HG02588 (cell line): ENCODE measurements at regions not wholly inside any gene's neighbourhood (a gene's known extent, or its start where the extent isn't known, plus 50 kb on each side); places are given as distances from the start of the nearest gene placed in this dataset.

Source experiments
- ATAC-seq: cut with Tn5 transposase; IDR thresholded peaks from one replicate; pipeline ENCODE4 v1.9.1; 2021; ENCODE audit warnings: mild to moderate bottlenecking, moderate library complexity; ENCODE audit not compliant: unreplicated experiment

DNA sequence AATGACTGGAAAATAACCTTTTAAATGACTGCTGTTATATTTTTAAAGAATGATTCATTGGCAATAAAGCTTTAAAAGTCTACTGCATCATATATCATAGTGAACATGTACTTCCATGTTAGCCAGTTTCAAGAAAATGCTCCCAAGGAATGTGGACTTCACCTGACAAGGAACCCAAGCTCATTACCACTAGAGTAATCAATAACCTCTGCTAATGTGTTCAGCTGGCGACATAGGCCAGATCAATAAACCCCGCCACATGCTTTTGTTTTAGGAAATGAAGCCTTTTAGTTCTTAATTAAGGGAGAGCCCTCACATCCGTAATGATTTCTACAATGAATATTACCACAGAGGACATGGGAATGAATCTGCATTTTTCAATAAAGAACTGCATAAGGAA is 1219.9 kb upstream of the CNTN5 start:
- no peak for ATAC-seq

DNA sequence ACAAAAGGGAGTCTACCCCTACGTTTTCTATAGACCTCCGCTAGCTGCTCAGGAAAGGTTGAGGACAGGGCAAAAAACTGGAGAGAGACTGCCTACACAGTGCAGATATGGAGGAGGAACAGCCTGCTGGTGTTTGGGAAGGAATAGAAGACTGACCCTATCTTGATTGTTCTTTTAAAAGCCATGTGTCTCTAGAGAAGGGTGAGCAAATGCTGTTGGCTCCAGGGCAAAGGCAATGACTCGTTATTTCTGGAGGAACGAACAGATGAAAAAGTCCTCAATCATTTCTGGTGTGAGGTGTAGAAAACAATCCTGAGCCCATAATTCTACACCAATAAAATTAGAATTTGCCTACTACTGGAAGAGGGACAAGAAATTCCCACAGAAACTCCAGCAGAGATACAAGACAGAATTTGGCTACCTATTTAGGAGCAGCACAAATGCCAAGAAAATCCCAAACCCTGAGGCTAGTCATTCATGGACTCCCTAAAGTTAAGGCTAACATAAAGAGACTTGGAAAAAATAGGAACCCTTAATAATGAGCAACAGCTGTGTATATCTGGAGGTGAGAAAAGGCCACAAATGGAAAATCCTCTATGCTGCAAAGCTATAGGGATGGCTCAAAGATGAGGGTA is 1206.3 kb upstream of the CNTN5 start:
- no peak for ATAC-seq

DNA sequence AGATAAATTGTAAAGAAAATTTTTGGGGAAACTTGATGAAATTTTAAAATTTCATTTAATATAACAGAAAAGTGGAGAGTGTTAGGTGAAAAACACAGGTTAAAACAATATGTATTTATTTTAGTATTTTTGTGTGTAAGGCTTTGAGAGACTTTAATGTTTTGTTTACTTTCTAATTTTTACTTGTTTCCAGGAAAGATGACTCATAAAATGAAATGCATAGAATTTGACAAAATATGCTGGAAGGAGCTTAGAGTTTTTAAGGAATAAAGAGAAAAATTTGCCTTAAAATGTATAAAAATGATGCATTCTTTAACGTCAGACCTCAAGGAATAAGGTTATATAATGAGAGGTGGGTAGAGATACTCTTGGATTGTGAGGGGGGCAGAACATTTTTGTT is 1205.1 kb upstream of the CNTN5 start:
- no peak for ATAC-seq

DNA sequence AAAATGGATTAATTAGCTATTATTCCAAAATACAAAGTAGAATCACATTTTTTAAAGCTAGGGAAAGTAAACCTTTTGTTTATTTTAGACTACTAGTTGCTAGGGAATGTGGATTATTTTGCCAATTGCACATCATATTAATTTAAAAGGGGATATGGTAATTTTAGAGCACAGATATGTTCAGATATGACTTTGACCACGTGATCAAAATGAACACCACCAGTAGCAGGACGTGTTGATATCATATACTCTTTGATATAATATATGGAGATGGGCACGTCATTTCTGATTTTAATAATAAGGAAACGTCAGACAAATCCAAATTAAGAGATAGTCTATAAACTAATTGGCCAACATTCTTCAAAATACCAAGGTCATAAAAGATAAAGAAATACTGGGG is 1188.3 kb upstream of the CNTN5 start:
- no peak for ATAC-seq

DNA sequence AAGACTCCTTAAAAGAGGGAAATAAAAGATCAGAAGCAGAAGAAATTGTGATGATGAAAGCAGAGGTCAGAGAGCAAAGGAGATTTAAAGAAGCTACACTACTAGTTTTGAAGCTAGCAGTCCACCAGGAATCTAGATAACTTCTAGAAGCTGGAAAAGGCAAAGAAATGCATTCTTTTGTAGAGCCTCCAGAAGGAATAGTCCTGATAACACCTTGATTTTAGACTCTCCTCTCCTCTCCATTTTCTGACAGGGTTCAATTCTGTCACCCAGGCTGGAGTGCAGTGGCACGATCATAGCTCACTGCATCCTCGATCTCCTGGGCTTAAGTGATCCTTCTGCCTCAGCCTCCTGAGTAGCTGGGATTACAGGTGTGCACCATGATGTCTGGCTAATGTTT is 1187.3 kb upstream of the CNTN5 start:
- no peak for ATAC-seq

DNA sequence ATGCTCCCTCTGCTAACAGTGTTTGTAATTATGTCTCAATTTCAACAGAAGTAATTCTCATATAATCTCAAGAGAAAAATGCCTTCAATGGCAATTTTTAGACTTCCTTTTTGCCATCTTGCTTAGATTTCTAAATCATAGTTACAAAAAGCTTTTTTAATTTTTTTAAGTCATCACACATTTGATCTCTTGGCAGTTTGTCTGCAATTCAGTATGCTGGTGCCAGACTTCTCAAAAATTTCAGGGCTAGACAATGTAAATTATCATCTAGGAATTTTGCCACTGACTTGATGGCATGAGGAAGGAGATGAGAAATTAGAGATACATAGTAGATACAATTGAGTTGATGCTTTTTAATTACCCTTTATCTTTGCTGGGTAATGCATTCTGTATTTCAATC is 1176.7 kb upstream of the CNTN5 start:
- ATAC-seq, result no peak

DNA sequence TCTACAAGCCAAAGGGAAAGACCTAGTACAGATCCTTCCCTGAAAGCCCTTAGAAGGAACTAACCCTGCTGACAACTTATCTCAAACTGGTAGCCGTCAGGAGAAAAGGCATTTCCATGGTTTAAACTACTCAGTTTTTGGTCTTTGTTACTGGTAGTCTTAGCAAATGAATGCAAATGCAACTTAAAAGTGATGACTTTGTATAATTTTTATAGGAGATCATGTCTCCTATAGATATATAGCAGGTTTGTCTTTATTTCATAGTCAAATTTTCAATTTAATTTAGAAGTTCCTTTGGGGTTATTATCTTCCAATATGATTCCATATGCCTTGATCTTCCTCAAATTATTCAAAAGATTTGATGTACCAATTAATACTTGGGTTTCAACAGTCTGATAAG is 1173.0 kb upstream of the CNTN5 start:
- no peak for ATAC-seq

DNA sequence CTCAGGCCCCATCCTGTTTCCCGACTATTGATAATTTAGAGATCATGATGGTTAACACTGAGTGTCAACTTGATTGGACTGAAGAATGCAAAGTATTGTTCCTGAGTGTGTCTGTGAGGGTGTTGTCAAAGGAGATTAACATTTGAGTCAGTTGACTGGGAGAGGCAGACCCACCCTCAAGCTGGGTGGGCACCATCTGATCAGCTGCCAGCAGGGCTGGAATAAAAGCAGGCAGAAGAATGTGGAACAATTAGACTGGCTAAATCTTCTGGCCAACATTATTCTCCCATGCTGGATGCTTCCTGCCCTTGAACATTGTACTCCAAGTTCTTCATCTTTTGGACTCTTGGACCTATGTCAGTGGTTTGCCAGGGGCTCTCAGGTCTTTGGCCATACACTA is 1170.0 kb upstream of the CNTN5 start:
- no peak for ATAC-seq

DNA sequence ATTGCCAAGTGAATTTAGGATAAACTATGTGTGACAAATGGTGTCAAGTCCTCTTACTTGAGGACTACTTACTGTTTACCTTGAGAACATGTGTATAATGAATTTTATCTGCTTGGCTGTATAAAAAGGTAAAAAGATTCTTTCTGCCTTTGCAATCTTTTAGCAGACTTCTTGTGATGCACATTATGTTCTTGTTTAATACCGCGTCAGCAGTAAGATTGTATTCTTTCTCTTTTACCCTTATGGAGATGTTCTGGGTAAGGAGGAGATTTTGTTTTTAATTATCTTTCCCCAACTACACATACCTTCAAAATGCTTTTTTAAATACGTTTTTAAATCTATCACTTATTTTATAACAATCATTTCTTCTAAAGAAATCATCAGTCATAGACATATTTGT is 1166.4 kb upstream of the CNTN5 start:
- no peak for ATAC-seq

DNA sequence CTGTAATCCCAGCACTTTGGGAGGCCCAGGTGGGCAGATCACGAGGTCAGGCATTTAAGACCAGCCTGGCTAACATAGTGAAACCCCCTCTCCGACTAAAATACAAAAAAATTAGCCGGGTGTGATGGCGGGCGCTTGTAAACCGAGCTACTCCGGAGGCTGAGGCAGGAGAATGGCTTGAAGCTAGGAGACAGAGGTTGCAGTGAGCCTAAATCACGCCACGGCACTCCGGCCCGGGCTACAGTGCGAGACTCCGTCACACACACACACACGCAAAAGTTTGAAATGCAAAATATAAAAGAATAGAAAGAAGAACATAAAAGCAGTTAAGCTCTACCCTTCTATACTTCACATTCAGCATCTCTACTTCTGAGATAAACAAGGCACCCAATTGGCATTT is 1165.9 kb upstream of the CNTN5 start:
- ATAC-seq, result no peak

DNA sequence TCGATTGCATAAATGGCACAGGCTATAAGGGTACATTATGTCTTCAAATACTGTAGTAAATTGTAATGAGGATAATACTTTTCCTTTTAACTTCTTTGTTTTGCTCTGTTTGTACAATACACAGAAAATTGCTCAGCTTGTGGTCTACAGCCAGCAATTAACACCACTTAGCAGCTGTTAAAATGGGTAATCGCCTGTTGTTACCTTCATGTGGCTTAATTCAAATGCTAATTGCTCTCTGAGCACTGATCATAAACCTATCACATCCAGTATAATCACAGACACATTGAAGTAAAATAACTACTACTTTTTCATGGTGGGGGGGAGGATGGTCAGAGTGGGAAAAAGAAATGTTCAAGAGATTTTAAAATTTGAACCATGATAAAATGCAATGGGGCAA is 1164.1 kb upstream of the CNTN5 start:
- no peak for ATAC-seq

DNA sequence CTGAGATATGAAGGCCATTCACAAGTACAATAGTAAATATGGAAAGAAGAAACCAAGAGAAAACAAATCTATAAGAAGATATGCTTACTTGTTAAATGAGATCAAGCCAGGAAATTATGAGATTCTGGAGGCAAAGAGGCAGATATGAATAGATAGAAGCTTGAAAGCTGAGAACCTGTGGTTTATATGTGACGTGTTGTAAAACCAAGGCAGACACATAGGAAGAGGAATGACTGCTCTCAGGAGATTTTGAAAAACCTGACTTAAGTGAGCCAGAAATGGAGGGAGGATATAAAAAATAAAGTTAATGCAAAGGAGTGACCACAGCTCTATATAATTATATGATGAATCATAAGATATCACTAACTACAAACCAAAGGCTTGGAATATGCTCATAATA is 1160.5 kb upstream of the CNTN5 start:
- no peak for ATAC-seq

DNA sequence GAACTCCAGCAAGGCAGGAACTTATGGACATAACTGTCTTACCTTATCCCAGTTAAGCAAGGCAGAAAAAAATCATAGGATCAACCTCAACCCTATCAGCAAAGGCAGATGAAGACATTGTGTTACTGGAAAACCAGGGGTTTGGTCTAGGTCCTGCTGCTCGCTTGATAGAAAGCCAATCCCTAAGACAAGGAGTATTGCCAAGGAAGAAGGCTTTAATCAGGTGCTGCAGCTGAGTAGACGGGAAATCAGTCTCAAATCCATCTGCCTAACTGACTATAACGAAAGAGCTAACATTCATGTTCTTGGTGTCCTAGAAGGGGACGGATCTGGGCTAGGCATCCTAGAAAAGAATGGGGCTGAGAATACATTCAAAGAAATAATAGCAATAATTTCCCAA is 1158.7 kb upstream of the CNTN5 start:
- no peak for ATAC-seq

DNA sequence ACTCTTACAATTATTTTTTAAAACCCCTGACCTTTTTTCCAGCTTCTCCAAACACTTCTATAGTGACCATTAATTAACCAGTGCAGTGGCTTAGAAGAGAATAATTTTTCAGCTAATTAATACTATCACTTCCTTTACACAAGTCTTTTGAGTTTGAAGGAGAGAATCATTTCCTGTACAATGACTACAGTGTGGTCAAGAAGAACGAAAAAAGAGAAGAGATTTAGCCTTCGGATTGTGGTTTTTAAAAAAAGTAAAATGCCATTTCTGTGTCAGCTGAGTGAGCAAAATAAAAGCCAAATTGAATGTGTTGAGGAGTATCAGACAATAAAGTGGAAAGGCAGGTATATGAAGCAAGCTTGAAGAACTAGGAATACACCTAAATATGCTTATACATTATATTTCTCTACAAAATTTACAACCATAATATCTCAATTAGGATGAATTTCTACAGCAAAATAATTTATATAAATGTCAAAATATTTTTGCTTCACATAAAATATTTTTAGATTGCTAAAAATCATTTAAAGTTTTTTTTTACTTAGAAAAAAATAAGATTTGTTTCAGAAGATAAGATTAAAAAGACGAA is 1155.2 kb upstream of the CNTN5 start:
- ATAC-seq, result no peak

DNA sequence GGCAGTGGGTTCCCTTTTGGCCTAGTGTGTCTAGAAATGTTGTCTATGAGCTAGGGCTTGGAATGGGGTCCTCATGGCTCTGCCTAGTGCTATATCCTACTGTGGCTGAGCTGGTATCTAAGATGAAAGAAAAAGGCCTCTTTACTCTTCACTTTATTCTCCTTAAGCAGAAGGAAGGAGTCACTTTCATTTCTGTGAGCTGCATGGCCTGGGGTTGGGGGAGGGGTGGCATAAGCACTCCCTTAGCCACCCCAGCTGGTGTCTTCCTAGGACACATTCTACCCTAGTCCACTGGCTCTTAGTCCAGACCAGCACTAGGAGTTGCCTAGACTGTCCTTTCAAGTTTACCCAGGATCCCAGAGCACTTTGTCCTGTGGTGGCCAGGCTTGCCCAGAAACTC is 1148.9 kb upstream of the CNTN5 start:
- no peak for ATAC-seq

DNA sequence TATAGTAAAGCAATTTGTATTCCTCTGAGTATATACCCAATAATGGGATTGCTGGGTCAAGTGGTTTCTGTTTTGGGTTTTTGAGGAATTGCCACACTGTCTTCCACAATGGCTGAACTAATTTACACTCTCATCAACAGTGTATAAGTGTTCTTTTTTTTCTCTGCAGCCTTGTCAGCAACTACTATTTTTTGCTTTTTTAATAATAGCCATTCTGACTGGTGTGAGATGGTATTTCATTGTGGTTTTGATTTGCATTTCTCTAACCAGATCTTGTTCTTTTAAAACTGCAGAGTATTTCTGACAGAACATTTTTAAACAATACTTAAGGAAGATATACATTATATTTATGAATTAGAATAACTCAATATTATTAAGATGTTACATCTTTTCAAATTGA is 1140.5 kb upstream of the CNTN5 start:
- no peak for ATAC-seq

DNA sequence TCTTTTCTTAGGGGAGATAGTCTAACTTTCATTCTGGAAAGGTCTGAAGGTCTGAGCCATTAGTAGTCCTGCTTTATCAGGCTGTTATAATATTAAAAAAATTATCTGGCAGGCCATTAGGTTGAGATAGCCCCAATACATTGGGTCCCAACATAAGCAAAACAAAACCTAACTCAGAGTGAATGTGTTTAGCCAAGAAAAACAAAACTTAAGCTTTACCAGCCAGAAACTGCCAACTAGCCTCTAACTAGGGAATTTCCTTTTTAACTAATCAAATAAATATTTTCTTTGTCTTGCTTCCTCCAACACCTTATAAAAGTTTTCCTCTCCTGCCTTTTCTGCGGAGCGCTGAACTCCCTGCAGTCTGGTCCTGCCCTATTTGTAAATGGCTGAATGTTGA is 1137.7 kb upstream of the CNTN5 start:
- no peak for ATAC-seq

DNA sequence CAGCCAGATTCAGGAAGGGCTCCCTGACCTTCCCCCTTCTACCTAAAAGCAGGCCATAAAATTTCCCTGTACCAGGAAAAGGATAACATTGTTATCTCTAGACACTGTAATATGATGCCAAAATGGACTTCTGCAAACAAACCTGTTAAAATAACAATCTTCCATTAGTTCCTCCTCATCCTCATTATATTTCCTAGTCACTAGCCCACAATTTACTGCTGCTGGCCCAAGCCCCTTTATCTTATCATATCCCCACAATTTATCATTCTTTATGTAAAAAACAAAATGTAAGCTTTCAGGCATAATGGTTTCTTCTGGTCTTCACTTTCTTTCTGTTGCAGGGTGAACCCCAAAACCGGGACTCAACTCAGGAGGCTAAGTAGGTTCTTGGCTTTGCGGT is 1132.1 kb upstream of the CNTN5 start:
- no peak for ATAC-seq

DNA sequence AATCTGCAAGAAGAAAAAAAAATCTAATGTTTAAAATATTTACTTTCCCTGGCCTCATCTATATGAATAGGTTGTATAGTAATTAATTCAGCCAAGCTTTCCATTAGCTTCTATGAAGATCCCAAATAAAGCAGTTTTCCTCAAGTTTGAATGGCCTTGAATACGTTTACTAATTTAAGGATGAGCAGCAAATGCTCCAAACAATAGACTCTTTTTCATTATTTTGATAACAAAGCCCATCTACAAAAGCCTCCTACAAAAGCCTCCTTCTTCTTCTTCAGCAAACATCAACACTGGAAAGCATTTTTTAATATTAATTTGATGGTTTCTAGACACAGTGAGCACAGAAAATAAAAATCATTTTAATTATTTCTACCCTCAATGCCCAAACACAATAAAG is 1130.3 kb upstream of the CNTN5 start:
- no peak for ATAC-seq

DNA sequence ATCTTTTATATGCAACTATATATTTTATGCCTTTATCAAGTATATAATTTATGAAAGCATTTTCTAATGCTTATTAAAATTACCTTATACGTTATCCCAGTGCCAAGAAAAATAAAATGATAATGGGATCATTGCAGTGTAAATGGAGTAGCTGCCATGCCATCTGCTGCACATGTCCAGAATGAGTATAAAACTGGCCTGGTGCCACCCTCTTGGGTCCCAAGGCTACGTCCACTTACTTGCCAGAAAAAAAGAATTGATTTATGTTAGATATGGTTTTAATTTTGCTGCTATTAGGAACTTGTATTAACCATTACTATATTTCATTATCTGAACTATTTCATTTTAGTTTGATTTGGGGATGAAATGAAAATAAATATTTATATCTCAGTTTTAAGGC is 1127.1 kb upstream of the CNTN5 start:
- ATAC-seq, result no peak

DNA sequence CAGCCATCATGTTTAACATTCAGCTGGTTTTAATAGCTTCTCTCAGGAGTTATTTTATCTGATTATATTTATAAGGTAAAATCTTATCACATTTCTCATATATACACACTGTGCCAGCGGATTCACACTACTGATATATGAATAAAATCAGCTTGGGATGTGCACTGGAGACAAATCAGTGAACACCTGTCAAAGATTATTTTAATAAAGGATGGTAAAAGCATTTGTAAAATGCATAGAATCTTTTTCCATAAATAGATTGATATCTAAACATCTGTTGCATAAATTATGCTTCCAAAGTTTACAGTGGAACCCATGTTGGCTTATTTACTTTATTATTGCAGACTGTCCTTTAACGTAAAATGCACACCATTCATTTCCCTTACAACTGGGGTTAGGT is 1125.8 kb upstream of the CNTN5 start:
- ATAC-seq, result no peak

DNA sequence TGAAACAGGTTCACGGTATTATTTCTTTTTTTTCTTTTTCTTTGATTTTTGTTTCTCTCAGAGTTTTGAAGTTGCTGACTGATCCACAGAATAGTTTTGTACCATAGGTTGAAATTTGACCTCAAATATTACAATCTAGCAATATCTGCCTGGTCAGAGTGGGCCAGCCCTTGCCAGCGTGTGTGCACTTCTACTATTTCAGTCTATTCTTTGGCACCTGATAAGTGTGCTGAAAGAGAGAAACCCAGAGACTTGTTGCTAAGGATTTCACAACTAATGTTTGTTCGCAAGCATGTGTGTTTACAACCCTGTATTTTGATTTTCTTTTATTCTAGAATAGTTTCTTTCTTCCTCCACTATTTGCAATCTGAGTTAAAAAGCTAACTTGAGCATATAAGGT is 1125.2 kb upstream of the CNTN5 start:
- no peak for ATAC-seq

DNA sequence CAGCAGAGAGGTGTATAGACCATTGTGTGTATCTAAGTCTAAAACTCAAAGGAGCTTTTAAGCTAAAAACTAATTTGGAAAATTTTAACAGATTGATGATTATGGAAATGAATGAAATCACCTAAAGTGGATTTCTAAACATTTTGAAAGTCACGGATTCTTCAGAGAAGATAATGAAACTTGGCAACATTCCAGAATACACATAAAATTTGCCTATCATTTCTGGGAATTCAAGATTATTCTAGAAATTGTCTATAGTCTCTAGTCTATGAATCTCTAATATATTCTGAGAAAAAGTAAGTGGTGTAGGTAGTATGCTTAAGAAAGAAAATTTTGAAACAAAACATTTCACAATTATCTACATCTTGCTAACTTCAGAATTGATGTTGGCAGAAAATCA is 1117.9 kb upstream of the CNTN5 start:
- ATAC-seq, result no peak
